SKM-1 (cell line): ENCODE measurements at regions not wholly inside any gene's neighbourhood (a gene's known extent, or its start where the extent isn't known, plus 50 kb on each side); places are given as distances from the start of the nearest gene placed in this dataset.
"Not testable (repeated sequence)": the region's sequence is repeated elsewhere in the genome, so short reads cannot be mapped to it uniquely, and the experiment has no call there.

Source experiments
- DNase-seq: peaks from one replicate; lab custom pipeline; 2025; ENCODE audit not compliant: unreplicated experiment; lab: John Stamatoyannopoulos, UW

DNA sequence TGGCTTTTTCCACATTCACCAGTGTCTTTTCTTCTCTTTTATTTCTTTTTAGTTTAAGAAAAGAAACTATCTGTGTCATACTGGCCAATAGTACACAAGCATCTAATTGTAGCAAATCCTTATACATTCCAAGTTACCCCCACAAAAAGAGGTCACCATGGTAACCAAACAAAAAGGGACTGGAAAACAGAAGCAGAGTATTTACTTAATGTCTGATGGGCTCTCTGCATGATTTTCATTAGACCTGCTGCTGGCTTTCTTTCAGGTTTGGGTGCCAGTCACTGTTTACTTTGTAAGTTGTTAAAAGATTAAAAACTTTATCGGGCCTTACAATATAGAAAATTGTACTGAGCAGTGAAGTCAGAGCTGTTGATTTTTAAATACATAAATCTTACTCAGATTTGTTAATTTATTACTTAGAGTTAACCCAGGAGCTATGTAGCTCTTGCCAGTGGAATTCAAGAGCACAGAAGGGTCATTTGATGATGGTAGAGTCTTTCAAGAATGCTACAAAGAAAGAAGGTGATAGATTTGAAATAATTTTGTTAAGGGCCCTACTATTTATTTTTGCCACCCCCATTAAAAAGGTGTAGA is 123.9 kb downstream of the BRMS1L start:
- no peak for DNase-seq

- not testable (repeated sequence) for DNase-seq
Measured at GRCh38 chr14:35947983-35948382, 121.8 kb downstream of the BRMS1L start.

GRCh38 chr14:35944847-35945246 is 118.7 kb downstream of the BRMS1L start:
- DNase-seq = no peak

DNA sequence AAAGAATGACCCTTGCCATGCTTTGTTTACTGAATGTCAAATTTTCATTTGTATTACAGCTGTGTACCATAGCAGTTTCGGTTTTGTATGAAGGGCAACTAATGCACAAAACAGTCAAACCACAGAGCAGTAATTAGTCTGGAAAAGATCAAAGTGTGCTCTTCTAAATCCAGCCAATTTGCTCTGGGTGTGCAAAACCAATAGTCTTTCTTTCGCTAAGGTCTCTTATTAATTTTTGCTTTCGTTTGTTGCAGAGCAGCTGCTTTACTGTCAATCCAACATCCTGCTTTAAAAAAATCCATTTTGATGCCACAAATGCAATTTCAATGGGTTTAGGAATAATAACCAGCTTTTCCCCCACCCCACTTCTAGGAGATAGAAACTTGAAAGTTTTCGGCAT is 114.2 kb downstream of the BRMS1L start:
- DNase-seq = no peak

- DNase-seq = no peak
Measured at GRCh38 chr14:35938770-35939169, 112.6 kb downstream of the BRMS1L start.

GRCh38 chr14:35934499-35934898 is 108.4 kb downstream of the BRMS1L start:
- no peak for DNase-seq

DNA sequence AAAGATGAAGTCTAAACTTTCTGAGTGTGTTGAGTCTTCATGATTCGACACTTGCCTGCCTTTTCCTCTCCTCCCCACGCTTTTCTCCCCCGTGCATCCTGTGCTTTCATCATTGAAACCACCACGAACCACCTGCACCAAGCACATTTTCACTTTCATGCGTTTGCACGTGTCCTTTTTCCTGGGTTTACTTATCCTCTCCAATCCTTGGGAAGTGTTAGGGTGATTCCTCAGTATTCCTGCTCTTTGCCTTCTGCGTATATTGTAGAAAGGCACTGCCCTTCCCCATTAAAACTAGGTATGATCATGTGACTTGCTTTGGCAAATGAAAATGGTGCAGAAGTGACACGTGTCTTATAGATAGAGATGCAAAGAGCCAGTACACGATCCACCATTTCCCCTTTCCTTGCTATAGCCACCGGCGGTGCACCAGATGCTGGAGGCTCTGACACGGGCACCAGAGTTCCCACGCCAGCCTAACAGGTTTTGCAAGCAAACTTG is 106.6 kb downstream of the BRMS1L start:
- no peak for DNase-seq

GRCh38 chr14:35932136-35932535 is 106.0 kb downstream of the BRMS1L start:
- no peak for DNase-seq

DNA sequence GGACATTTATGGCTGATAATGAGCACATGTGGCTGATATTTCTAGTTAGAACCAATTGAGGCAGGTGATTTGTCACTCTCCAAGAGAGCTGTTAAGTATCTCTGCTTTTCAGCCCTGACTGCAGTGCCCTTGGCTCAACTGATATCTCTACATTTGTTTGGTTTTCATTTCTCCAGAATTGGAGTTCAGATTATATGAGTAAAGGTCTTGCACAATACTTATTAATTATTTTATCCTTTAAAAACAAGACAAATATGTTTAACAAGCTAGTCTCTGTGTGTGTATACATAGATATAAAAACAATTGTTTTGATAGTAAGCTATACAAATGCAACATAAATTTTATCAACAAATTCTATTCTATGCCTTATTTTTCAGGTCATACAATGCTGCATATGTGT is 105.2 kb downstream of the BRMS1L start:
- no peak for DNase-seq

- DNase-seq = no peak
Measured at GRCh38 chr14:35929186-35929585, 103.0 kb downstream of the BRMS1L start.

DNA sequence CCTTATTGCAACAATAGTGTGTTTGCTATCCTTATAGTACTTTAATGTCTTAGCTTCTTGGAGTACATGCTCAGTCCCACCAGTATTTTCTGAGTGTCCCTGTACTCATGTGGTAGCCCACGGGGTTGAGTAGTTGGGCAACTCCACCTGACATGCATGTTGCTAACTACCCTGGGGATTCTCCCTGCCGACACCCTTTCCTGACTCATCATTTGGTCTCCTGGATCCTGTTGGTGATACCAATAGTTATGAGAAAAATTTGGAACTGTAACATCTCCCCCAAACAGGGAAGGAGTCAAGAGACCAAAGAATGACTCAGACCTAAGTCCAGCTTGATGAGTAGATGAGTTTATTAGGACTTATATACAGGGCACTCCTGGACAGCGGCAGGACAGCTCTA is 101.6 kb downstream of the BRMS1L start:
- DNase-seq = no peak

- DNase-seq = no peak
Measured at GRCh38 chr14:35925319-35925718, 99.2 kb downstream of the BRMS1L start.

DNA sequence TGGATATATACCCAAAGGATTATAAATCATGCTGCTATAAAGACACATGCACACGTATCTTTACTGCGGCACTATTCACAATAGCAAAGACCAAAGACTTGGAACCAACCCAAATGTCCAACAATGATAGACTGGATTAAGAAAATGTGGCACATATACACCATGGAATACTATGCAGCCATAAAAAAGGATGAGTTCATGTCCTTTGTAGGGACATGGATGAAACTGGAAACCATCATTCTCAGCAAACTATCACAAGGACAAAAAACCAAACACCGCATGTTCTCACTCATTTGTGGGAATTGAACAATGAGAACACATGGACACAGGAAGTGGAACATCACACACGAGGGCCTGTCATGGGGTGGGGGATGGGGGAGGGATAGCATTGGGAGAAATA is 96.5 kb downstream of the BRMS1L start:
- DNase-seq = not testable (repeated sequence)

DNA sequence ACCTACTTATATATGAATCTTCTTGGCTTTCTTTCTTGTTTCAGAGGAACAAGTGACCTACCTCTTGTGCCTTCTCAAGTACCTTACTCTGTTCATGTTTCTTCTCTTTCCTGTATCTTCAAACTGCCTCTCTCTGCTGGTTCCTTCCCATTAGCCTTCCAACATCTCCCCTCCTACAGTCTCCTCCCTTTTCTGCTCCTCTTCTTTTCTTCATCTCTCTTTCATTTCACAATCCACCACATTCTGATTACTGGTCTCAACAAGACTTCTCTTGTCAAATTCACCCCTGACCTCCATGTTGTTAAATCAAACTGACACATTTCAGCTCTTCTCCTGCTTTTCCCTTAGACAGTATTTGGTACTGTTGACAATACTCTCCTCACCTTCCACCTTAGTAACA is 95.6 kb downstream of the BRMS1L start:
- no peak for DNase-seq
